Activated CD8-positive, alpha-beta T cell treated with anti-CD3 and anti-CD28 coated beads for 36 hours (primary cell): ENCODE measurements at regions not wholly inside any gene's neighbourhood (a gene's known extent, or its start where the extent isn't known, plus 50 kb on each side); places are given as distances from the start of the nearest gene placed in this dataset.

Experiments
- ATAC-seq: fragments of 200-7000 bp; cut with Tn5 transposase; one replicate; pipeline ENCODE4 v1.10.0; 2021; ENCODE audit warnings: mild to moderate bottlenecking, moderate library complexity
- CTCF ChIA-PET: fragments of 350-600 bp; sonication (Branson Sonifier 250); formaldehyde crosslinking; loops from one replicate; lab custom pipeline; 2021; ENCODE audit warnings: antibody characterized with exemption; lab: Charles Lee
- POLR2A ChIA-PET: fragments of 350-600 bp; sonication (Branson Sonifier 250); formaldehyde crosslinking; loops from one replicate; lab custom pipeline; 2021; ENCODE audit warnings: antibody characterized with exemption; lab: Charles Lee
- DNase-seq: peaks from one replicate; pipeline ENCODE4 v3.0.0-alpha.2; 2020
- H3K27ac Mint-ChIP-seq: one replicate; pipeline ENCODE4 v1.8.0; 2021; ENCODE audit warnings: mild to moderate bottlenecking, mixed read lengths
- H3K27me3 Mint-ChIP-seq: one replicate; pipeline ENCODE4 v1.8.0; 2021; ENCODE audit warnings: mixed read lengths
- H3K36me3 Mint-ChIP-seq: one replicate; pipeline ENCODE4 v1.8.0; 2021; ENCODE audit warnings: low read depth, mixed read lengths
- H3K4me1 Mint-ChIP-seq: one replicate; pipeline ENCODE4 v1.8.0; 2021; ENCODE audit warnings: low read depth, mixed read lengths
- H3K4me3 Mint-ChIP-seq: one replicate; pipeline ENCODE4 v1.8.0; 2021; ENCODE audit warnings: mild to moderate bottlenecking, moderate library complexity, mixed read lengths
- H3K9me3 Mint-ChIP-seq: one replicate; pipeline ENCODE4 v1.8.0; 2021; ENCODE audit warnings: mixed read lengths
- CTCF ChIP-seq: fragments of 200-600 bp; IDR thresholded peaks from one replicate; pipeline ENCODE4 v1.8.0; 2022; ENCODE audit warnings: antibody characterized with exemption, mild to moderate bottlenecking
- intact Hi-C: fragments of 100-400 bp; cut with micrococcal nuclease; formaldehyde crosslinking; loops from one replicate; pipeline ENCODE4 v1.10.0; 2022

DNA sequence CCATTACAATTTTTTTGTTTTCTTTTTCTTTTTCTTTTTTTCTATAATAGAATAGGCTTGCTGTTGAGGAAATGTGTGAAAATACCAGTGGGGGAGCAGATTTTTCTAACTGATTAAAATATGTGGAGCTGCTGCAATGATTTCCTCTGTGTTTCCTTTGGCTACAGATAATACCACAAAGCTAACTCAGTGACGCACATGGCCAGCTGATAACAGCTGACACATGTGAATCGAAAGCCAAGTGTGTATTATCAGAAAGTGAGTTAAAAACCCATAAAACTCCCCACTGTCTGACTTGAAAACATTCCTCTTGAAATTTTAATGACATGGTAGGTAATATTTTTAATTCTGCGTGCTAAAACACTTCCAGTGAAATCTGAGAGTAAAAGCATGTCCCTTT is 70.8 kb upstream of the AHI1 start:
- Mint-ChIP-seq H3K4me3 (peak overlapping the region; percentile 16), H3K27ac (peak overlapping the region; percentile 82)

GRCh38 chr6:135572051-135572450 is 74.5 kb upstream of the AHI1 start:
- Mint-ChIP-seq H3K9me3 (no peaks in the 10 kb centered on the region), H3K36me3 (peaks cover 8% of the 10 kb centered on the region), H3K27me3 (no peaks in the 10 kb centered on the region), H3K4me3 (no peak overlapping the region), H3K27ac (no peak overlapping the region), H3K4me1 (peaks cover 37% of the 10 kb centered on the region)
- no peak for TF ChIP-seq CTCF
- ChIA-PET POLR2A (no interaction called here), CTCF (no interaction called here)
- ATAC-seq = no peak
- intact Hi-C loops = no loop called here
- no peak for DNase-seq

More for the DNA sequence above, 70.8 kb upstream of the AHI1 start:
- Mint-ChIP-seq H3K36me3 (peaks cover 8% of the 10 kb centered on the region), H3K9me3 (peaks cover 3% of the 10 kb centered on the region), H3K27me3 (peaks cover 4% of the 10 kb centered on the region), H3K4me1 (peaks cover 36% of the 10 kb centered on the region)
- intact Hi-C loops = loop anchor here (5.0 kb wide), 1 partner anchor 54 kb away; no protein-coding TSS in a partner anchor
- ATAC-seq (peak; percentile 80), DNase-seq (peak; percentile 82)
- POLR2A ChIA-PET = interaction anchor here (1.3 kb wide), 1 partner anchor 21 kb away, joined by 5 read pairs; no protein-coding TSS in a partner anchor
- CTCF ChIA-PET = interaction anchor here (0.8 to 2.1 kb wide), 6 partner anchors 13 to 62 kb away, joined by 3 to 7 read pairs (median 4); no protein-coding TSS in a partner anchor
- TF ChIP-seq CTCF = no peak

GRCh38 chr6:135575629-135576028 is 78.1 kb upstream of the AHI1 start:
- TF ChIP-seq CTCF = no peak
- ATAC-seq (no peak), DNase-seq (no peak)
- Mint-ChIP-seq H3K27me3 (no peaks in the 10 kb centered on the region), H3K27ac (no peak overlapping the region), H3K36me3 (peaks cover 12% of the 10 kb centered on the region), H3K9me3 (no peaks in the 10 kb centered on the region), H3K4me3 (no peak overlapping the region), H3K4me1 (peaks cover 27% of the 10 kb centered on the region)
- ChIA-PET POLR2A (no interaction called here), CTCF (no interaction called here)
- intact Hi-C loops = loop anchor here (5.0 kb wide), 1 partner anchor 38 kb away; no protein-coding TSS in a partner anchor

GRCh38 chr6:135576055-135576454 is 78.5 kb upstream of the AHI1 start:
- Mint-ChIP-seq H3K4me1 (peaks cover 30% of the 10 kb centered on the region), H3K27ac (peak overlapping the region; percentile 87), H3K9me3 (no peaks in the 10 kb centered on the region), H3K36me3 (peaks cover 10% of the 10 kb centered on the region), H3K4me3 (no peak overlapping the region), H3K27me3 (no peaks in the 10 kb centered on the region)
- DNase-seq (no peak), ATAC-seq (no peak)
- intact Hi-C loops = loop anchor here (5.0 kb wide), 1 partner anchor 39 kb away; no protein-coding TSS in a partner anchor
- no peak for TF ChIP-seq CTCF
- CTCF ChIA-PET = no interaction called here
- POLR2A ChIA-PET = no interaction called here

- CTCF ChIA-PET = interaction anchor here (1.1 to 1.3 kb wide), 4 partner anchors 10 to 96 kb away, joined by 3 to 8 read pairs (median 4); no protein-coding TSS in a partner anchor
- ATAC-seq (peak; percentile 93), DNase-seq (no peak)
- Mint-ChIP-seq H3K9me3 (no peaks in the 10 kb centered on the region), H3K36me3 (peaks cover 12% of the 10 kb centered on the region), H3K4me1 (peaks cover 34% of the 10 kb centered on the region), H3K4me3 (peak overlapping the region; percentile 2), H3K27ac (peak overlapping the region; percentile 92), H3K27me3 (no peaks in the 10 kb centered on the region)
- no peak for TF ChIP-seq CTCF
- POLR2A ChIA-PET = interaction anchor here (0.9 to 1.5 kb wide), 2 partner anchors 9 to 27 kb away, joined by 3 read pairs; no protein-coding TSS in a partner anchor
- intact Hi-C loops = loop anchor here (5.0 kb wide), 1 partner anchor 40 kb away; no protein-coding TSS in a partner anchor
Observed at GRCh38 chr6:135577059-135577538, 79.6 kb upstream of the AHI1 start.
